Liver (tissue), 3 donors: ENCODE measurements at regions not wholly inside any gene's neighbourhood (a gene's known extent, or its start where the extent isn't known, plus 50 kb on each side); places are given as distances from the start of the nearest gene placed in this dataset.

Experiments used
- FOXA1 ChIP-seq: IDR thresholded peaks from 2 replicates; pipeline ENCODE4 v1.6.1; 2016; ENCODE audit warnings: antibody characterized with exemption
- JUND ChIP-seq, 2 donors: IDR thresholded peaks; 2 replicates each; pipeline ENCODE4 v1.6.1; 2016; ENCODE audit warnings: antibody characterized with exemption in 2 of 2
- RAD21 ChIP-seq, 2 donors: IDR thresholded peaks; 2 replicates each; pipeline ENCODE4 v1.6.1; 2016; ENCODE audit warnings: antibody characterized with exemption in 2 of 2, mild to moderate bottlenecking in 2 of 2
- RXRA ChIP-seq, 2 donors: IDR thresholded peaks; 2 replicates each; pipeline ENCODE4 v1.6.1; 2017 to 2018; ENCODE audit warnings: antibody characterized with exemption in 2 of 2, mild to moderate bottlenecking in 1 of 2
- YY1 ChIP-seq: IDR thresholded peaks from 2 replicates; pipeline ENCODE4 v1.6.1; 2016; ENCODE audit warnings: antibody characterized with exemption, mild to moderate bottlenecking
- TF ChIP-seq, protein P1 (sequence below): IDR thresholded peaks from 2 replicates; pipeline ENCODE4 v1.6.1; 2016; ENCODE audit warnings: antibody characterized with exemption, mild to moderate bottlenecking
- TF ChIP-seq, protein P2 (sequence below): fragments of 150-350 bp; IDR thresholded peaks from 2 replicates; pipeline ENCODE4 v1.5.1; 2017; ENCODE audit warnings: improper control_type of control experiment, low read depth, low read length; ENCODE audit not compliant: missing input control
- TF ChIP-seq, protein P3 (sequence below): IDR thresholded peaks from 2 replicates; pipeline ENCODE4 v1.6.1; 2016; ENCODE audit warnings: antibody characterized with exemption
- TF ChIP-seq, protein P4 (sequence below): IDR thresholded peaks from 2 replicates; pipeline ENCODE4 v1.6.1; 2016; ENCODE audit warnings: antibody characterized with exemption
- donor health status: healthy.
- donor health status: healthy.

DNA sequence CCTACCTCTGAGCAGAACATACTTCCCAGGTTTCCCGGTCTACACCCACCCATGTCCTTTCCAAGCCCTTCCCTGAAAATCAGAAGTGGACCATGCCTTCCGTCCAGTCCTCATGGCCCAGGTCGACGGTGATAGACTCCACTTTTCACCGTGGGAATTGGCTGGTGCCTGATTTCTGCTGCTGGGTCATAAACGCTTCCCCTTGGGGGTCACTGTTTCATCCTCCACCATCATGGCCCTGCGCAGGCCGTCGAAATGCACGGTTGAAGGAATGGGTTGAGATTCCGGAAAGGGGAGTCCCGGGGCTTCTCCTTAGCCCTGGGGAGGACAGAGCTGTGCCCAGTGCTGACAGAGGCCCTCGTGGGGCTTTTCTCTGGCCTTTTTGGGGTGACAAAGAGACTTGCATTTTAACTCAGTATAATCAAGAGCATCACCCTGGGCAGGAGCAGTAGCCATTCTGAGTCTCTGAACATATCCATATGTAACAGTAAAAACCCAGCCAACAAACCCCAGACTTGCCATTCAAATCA is 75.5 kb downstream of the SOX1 start:
- TF ChIP-seq RAD21 (IDR thresholded peaks at IDR 0.05) (no peak), JUND (IDR thresholded peaks at IDR 0.05) (no peak), RXRA (IDR thresholded peaks at IDR 0.05) (no peak), YY1 (no peak), FOXA1 (no peak)
- TF ChIP-seq, protein P1, sequence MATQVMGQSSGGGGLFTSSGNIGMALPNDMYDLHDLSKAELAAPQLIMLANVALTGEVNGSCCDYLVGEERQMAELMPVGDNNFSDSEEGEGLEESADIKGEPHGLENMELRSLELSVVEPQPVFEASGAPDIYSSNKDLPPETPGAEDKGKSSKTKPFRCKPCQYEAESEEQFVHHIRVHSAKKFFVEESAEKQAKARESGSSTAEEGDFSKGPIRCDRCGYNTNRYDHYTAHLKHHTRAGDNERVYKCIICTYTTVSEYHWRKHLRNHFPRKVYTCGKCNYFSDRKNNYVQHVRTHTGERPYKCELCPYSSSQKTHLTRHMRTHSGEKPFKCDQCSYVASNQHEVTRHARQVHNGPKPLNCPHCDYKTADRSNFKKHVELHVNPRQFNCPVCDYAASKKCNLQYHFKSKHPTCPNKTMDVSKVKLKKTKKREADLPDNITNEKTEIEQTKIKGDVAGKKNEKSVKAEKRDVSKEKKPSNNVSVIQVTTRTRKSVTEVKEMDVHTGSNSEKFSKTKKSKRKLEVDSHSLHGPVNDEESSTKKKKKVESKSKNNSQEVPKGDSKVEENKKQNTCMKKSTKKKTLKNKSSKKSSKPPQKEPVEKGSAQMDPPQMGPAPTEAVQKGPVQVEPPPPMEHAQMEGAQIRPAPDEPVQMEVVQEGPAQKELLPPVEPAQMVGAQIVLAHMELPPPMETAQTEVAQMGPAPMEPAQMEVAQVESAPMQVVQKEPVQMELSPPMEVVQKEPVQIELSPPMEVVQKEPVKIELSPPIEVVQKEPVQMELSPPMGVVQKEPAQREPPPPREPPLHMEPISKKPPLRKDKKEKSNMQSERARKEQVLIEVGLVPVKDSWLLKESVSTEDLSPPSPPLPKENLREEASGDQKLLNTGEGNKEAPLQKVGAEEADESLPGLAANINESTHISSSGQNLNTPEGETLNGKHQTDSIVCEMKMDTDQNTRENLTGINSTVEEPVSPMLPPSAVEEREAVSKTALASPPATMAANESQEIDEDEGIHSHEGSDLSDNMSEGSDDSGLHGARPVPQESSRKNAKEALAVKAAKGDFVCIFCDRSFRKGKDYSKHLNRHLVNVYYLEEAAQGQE = no peak
- TF ChIP-seq, protein P2, sequence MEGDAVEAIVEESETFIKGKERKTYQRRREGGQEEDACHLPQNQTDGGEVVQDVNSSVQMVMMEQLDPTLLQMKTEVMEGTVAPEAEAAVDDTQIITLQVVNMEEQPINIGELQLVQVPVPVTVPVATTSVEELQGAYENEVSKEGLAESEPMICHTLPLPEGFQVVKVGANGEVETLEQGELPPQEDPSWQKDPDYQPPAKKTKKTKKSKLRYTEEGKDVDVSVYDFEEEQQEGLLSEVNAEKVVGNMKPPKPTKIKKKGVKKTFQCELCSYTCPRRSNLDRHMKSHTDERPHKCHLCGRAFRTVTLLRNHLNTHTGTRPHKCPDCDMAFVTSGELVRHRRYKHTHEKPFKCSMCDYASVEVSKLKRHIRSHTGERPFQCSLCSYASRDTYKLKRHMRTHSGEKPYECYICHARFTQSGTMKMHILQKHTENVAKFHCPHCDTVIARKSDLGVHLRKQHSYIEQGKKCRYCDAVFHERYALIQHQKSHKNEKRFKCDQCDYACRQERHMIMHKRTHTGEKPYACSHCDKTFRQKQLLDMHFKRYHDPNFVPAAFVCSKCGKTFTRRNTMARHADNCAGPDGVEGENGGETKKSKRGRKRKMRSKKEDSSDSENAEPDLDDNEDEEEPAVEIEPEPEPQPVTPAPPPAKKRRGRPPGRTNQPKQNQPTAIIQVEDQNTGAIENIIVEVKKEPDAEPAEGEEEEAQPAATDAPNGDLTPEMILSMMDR = no peak
- TF ChIP-seq, protein P3, sequence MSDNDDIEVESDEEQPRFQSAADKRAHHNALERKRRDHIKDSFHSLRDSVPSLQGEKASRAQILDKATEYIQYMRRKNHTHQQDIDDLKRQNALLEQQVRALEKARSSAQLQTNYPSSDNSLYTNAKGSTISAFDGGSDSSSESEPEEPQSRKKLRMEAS = no peak
- TF ChIP-seq, protein P4, sequence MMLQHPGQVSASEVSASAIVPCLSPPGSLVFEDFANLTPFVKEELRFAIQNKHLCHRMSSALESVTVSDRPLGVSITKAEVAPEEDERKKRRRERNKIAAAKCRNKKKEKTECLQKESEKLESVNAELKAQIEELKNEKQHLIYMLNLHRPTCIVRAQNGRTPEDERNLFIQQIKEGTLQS = no peak
